Stomach (tissue), 8 donors: ENCODE measurements at regions not wholly inside any gene's neighbourhood (a gene's known extent, or its start where the extent isn't known, plus 50 kb on each side); places are given as distances from the start of the nearest gene placed in this dataset.
A peak's percentile ranks its signal among the peaks of the same experiment; 100 is the strongest.

Experiments
- DNase-seq, 2 donors: peaks; one replicate each; pipeline versions ENCODE4 v3.0.0 to v3.0.0-alpha.2; 2013 to 2019
- H3K27ac ChIP-seq, 5 donors: fragments of 200-600 bp in 4 of 5; sonication (generic) in 4 of 5; one replicate each; pipeline ENCODE4 v1.5.1; 2013 to 2019; ENCODE audit warnings: mild to moderate bottlenecking in 1 of 5, moderate library complexity in 1 of 5
- H3K27me3 ChIP-seq, 3 donors: fragments of 200-600 bp; sonication (generic); one replicate each; pipeline ENCODE4 v1.5.1; 2017 to 2019; ENCODE audit warnings: mixed run types in 1 of 3
- H3K36me3 ChIP-seq, 4 donors: fragments of 200-600 bp; sonication (generic); 1 replicate in 3 of 4; 2 replicates in 1 of 4; pipeline ENCODE4 v1.5.1; 2016 to 2019
- H3K4me1 ChIP-seq, 4 donors: fragments of 200-600 bp; sonication (generic); one replicate each; pipeline ENCODE4 v1.5.1; 2016 to 2019
- H3K4me3 ChIP-seq, 4 donors: fragments of 200-600 bp; sonication (generic) in 3 of 4; one replicate each; pipeline ENCODE4 v1.5.1; 2016 to 2019; ENCODE audit warnings: mild to moderate bottlenecking in 1 of 4
- H3K9me3 ChIP-seq, 4 donors: fragments of 200-600 bp; sonication (generic); one replicate each; pipeline ENCODE4 v1.5.1; 2016 to 2019
- EP300 ChIP-seq: sonication (generic); formaldehyde crosslinking; IDR thresholded peaks from one replicate; pipeline ENCODE4 v1.6.1; 2017; ENCODE audit warnings: antibody characterized with exemption
- POLR2A ChIP-seq, 4 donors: fragments of 450-650 bp; IDR thresholded peaks; one replicate each; pipeline ENCODE4 v1.6.1; 2016; ENCODE audit warnings: antibody characterized with exemption in 4 of 4, control low read depth in 2 of 4, mild to moderate bottlenecking in 1 of 4, moderate library complexity in 1 of 4
- POLR2AphosphoS5 ChIP-seq, 3 donors: sonication (generic); formaldehyde crosslinking; IDR thresholded peaks; one replicate each; pipeline ENCODE4 v1.6.1; 2016; ENCODE audit warnings: antibody characterized with exemption in 3 of 3
- WGBS, 5 donors: extraction: QIAGEN DNeasy Blood & Tissue Kit in 3 of 5; methylation state at CpG; one replicate each; pipeline versions ENCODE4 v1.1.5 to v1.1.7; 2013 to 2018; 5-methylcytosine and 5-hydroxymethylcytosine counted together
- intact Hi-C: fragments of 100-400 bp; cut with DNase I; formaldehyde crosslinking; loops from one replicate; pipeline ENCODE4 v1.15.1; 2023; ENCODE audit warnings: low total_unique reads
- TF ChIP-seq, protein P1 (sequence below), 7 experiments: fragments of 450-650 bp in 4 of 7; fragments of 200-600 bp in 3 of 7; sonication (generic) in 3 of 7; IDR thresholded peaks; one replicate each; pipeline ENCODE4 v1.5.1; 2016 to 2019; ENCODE audit warnings: antibody characterized with exemption in 7 of 7, control low read depth in 2 of 7, mild to moderate bottlenecking in 1 of 7
- donor health status: healthy with polysubstance abuse.
- donor health status: Bipolar disorder and iron deficiency.
- donor health status: healthy.

DNA sequence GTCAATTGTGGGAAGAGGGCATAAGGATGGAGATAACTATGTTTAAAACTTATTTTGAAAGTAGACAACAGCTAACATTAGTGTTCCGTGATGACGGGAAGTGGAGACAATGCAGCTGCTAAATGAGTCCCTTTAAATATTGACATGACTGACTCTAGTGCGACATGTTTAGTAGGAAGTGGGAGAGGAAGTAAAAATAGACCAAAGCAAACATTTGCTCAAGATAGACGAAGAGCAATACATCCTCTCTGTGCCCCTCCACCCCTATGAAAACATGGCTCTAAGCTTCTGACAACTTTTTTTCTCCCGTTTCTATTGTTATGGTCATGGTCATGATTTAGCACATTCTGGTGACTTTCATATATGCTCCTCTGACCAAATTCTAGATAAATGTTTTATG, 60.0 kb upstream of the HMCN1 start:
- no peaks in the 10 kb centered on the region for H3K27me3 ChIP-seq
- DNase-seq, result peak in 1 of 2 donors; percentile 71
- intact Hi-C loops, result no loop called here
- no peaks in the 10 kb centered on the region for H3K9me3 ChIP-seq
- peaks cover 0 to 18% (median 12%) of the 10 kb centered on the region in 4 donors for H3K4me1 ChIP-seq
- 3 to 20% (median 6%) methylated on average over 5 of the region's 5 CpGs for WGBS, 5 donors
- peak overlapping the region in 3 of 5 donors; percentile 5 to 28 (median 22) for H3K27ac ChIP-seq
- H3K36me3 ChIP-seq, result no peaks in the 10 kb centered on the region
- H3K4me3 ChIP-seq, result no peak overlapping the region
- TF ChIP-seq, protein P1, sequence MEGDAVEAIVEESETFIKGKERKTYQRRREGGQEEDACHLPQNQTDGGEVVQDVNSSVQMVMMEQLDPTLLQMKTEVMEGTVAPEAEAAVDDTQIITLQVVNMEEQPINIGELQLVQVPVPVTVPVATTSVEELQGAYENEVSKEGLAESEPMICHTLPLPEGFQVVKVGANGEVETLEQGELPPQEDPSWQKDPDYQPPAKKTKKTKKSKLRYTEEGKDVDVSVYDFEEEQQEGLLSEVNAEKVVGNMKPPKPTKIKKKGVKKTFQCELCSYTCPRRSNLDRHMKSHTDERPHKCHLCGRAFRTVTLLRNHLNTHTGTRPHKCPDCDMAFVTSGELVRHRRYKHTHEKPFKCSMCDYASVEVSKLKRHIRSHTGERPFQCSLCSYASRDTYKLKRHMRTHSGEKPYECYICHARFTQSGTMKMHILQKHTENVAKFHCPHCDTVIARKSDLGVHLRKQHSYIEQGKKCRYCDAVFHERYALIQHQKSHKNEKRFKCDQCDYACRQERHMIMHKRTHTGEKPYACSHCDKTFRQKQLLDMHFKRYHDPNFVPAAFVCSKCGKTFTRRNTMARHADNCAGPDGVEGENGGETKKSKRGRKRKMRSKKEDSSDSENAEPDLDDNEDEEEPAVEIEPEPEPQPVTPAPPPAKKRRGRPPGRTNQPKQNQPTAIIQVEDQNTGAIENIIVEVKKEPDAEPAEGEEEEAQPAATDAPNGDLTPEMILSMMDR (IDR thresholded peaks at IDR 0.05), result no peak
- TF ChIP-seq EP300 (no peak), POLR2A (IDR thresholded peaks at IDR 0.05) (no peak), POLR2AphosphoS5 (IDR thresholded peaks at IDR 0.05) (peak in 1 of 3 donors; percentile 18)

DNA sequence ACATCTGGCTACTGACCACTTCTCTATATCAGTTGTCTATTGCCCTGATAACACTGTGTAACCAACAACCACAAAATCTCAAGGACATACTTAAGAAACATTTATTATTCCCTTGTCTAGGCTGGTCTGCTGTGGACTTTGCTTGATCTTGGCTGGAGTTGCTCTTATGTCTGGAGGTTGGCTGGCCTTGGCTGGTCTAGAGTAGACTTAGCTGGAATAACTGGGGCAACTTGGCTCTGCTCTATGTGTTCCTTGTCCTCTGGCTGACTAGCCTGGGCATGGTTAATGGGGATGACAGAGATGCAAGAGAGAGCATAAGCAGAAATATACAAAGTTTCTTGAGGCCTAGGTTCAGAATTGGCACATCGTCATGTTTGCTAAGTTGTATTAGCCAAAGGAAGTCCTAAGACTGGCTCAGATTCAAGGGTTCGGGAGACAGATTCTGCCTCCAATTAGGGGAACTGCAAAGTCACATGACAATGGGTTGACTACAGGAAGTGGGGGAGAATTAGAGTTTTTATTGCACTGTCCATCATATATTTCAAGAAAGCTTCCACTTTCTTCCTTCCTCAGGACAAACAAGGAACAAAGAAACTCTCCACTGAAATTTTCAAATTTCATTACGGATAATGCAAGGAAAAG, 61.4 kb upstream of the HMCN1 start:
- Histone ChIP-seq H3K27me3 (no peaks in the 10 kb centered on the region), H3K4me1 (peaks cover 0 to 22% (median 15%) of the 10 kb centered on the region in 4 donors), H3K36me3 (no peaks in the 10 kb centered on the region), H3K9me3 (no peaks in the 10 kb centered on the region), H3K4me3 (no peak overlapping the region), H3K27ac (peak overlapping the region in 2 of 5 donors; percentile 28 to 43)
- 54 to 69% (median 60%) methylated on average over 3 of the region's 3 CpGs for WGBS, 5 donors
- DNase-seq, result peak; percentile 14 to 31
- TF ChIP-seq POLR2AphosphoS5 (IDR thresholded peaks at IDR 0.05) (no peak), EP300 (no peak), POLR2A (IDR thresholded peaks at IDR 0.05) (no peak)
- TF ChIP-seq, protein P1 (IDR thresholded peaks at IDR 0.05), result no peak
- intact Hi-C loops, result no loop called here

DNA sequence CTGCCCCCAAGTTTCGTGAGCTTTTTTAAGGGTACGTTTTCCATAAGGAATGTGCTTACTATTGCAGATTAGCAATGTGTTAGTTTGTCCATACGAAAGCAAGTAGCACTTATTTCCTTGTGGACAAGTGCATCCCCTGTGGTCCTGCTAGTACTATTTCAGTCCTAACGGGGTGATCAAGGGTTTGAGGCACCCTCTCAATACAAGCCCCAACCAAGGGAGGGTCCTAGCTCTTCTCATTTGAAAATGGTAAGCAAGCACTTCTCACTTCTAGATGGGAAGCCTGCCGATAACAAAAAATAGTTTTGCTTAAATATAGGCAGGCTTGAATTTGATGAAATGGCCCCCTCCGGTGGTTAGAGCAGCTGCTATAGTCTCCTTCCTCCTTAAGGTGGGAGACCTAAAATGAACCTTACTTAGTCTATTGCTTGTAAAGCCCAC, 64.0 kb upstream of the HMCN1 start:
- Histone ChIP-seq H3K9me3 (no peaks in the 10 kb centered on the region), H3K27me3 (no peaks in the 10 kb centered on the region), H3K4me1 (peaks cover 0 to 24% (median 15%) of the 10 kb centered on the region in 4 donors), H3K27ac (peak overlapping the region in 1 of 5 donors; percentile 38), H3K4me3 (no peak overlapping the region), H3K36me3 (no peaks in the 10 kb centered on the region)
- intact Hi-C loops, result no loop called here
- DNase-seq, result peak; percentile 48 to 73
- 20 to 35% (median 28%) methylated on average over 6 of the region's 6 CpGs for WGBS, 5 donors
- TF ChIP-seq, protein P1 (IDR thresholded peaks at IDR 0.05), result peak in 5 of 7 experiments; percentile 8 to 50 (median 34)
- TF ChIP-seq POLR2A (IDR thresholded peaks at IDR 0.05), result no peak
- TF ChIP-seq EP300, result no peak
- no peak for TF ChIP-seq POLR2AphosphoS5 (IDR thresholded peaks at IDR 0.05)

DNA sequence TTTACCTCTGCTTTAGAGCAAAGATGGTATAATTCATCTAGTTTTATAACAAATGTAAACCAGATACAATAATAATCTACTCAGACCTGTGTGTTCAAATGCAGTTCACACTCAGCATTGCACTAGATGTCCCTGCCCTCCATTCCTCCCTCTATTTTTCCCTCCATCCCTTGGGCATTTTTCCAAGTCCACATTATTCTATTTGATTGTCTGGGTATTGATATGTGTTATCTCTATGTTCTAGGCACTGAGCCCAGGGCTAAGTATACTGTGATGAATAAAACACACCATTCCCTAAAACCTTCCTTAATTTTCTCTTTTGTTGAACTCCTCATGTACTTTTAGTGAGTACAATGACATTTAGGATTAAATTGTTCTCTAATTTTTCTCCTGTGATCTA, 66.2 kb upstream of the HMCN1 start:
- H3K9me3 ChIP-seq, result no peaks in the 10 kb centered on the region
- no peaks in the 10 kb centered on the region for H3K36me3 ChIP-seq
- H3K4me1 ChIP-seq, result peaks cover 0 to 11% (median 5%) of the 10 kb centered on the region in 4 donors
- H3K4me3 ChIP-seq, result no peak overlapping the region
- no peaks in the 10 kb centered on the region for H3K27me3 ChIP-seq
- DNase-seq, result no peak
- TF ChIP-seq, protein P1 (IDR thresholded peaks at IDR 0.05), result no peak
- no peak for TF ChIP-seq POLR2AphosphoS5 (IDR thresholded peaks at IDR 0.05)
- TF ChIP-seq EP300, result no peak
- no peak for TF ChIP-seq POLR2A (IDR thresholded peaks at IDR 0.05)
- intact Hi-C loops, result no loop called here
- no peak overlapping the region for H3K27ac ChIP-seq
